PC-3 (cell line): ENCODE measurements at regions not wholly inside any gene's neighbourhood (a gene's known extent, or its start where the extent isn't known, plus 50 kb on each side); places are given as distances from the start of the nearest gene placed in this dataset.

Experiments
- ATAC-seq: fragments of 200-7000 bp; cut with Tn5 transposase; 2 replicates; pipeline ENCODE4 v1.9.1; 2020; ENCODE audit warnings: mild to moderate bottlenecking, moderate library complexity
- BruUV-seq: library from RNA; stranded (reverse); fragments of 400-500 nt; replicated peaks from 2 replicates; lab custom pipeline; 2021; lab: Mats Ljungman, UMichigan
- CTCF ChIA-PET: fragments of 300-600 bp; sonication (Branson Sonifier 250); formaldehyde crosslinking; loops from one replicate; lab custom pipeline; 2022; ENCODE audit warnings: antibody characterized with exemption; lab: Charles Lee
- POLR2A ChIA-PET: fragments of 300-600 bp; sonication (Branson Sonifier 250); formaldehyde crosslinking; loops from one replicate; lab custom pipeline; 2022; ENCODE audit warnings: antibody characterized with exemption; ENCODE audit not compliant: unreplicated experiment; lab: Charles Lee
- DNase-seq: peaks from one replicate; pipeline ENCODE4 v3.0.0-alpha.2; 2015
- H2AFZ ChIP-seq: fragments of 300-600 bp; sonication (generic); 2 replicates; pipeline ENCODE4 v1.6.0; 2016; ENCODE audit warnings: antibody characterized with exemption, low read length
- H3F3A ChIP-seq: fragments of 300-600 bp; sonication (generic); one replicate; pipeline ENCODE4 v1.6.0; 2017; ENCODE audit warnings: antibody characterized with exemption, low read length, control low read depth, mild to moderate bottlenecking; ENCODE audit not compliant: unreplicated experiment
- H3K27ac ChIP-seq: fragments of 300-600 bp; sonication (generic); 2 replicates; pipeline ENCODE4 v1.5.1; 2016; ENCODE audit warnings: mild to moderate bottlenecking, low read length
- H3K27me3 ChIP-seq: fragments of 300-600 bp; sonication (generic); 2 replicates; pipeline ENCODE4 v1.6.1; 2016; ENCODE audit warnings: low read length, mixed read lengths
- H3K36me3 ChIP-seq: fragments of 300-600 bp; sonication (generic); 2 replicates; pipeline ENCODE4 v1.6.1; 2016; ENCODE audit warnings: low read depth, mixed run types, low read length, mixed read lengths
- H3K4me1 ChIP-seq: fragments of 300-600 bp; sonication (generic); 2 replicates; pipeline ENCODE4 v1.5.1; 2016; ENCODE audit warnings: low read length; ENCODE audit not compliant: insufficient read depth
- H3K4me2 ChIP-seq: fragments of 300-600 bp; sonication (generic); 2 replicates; pipeline ENCODE4 v1.6.0; 2016; ENCODE audit warnings: low read length
- H3K4me3 ChIP-seq: fragments of 300-600 bp; sonication (generic); 2 replicates; pipeline ENCODE4 v1.5.1; 2016; ENCODE audit warnings: mild to moderate bottlenecking, low read length, mixed read lengths
- H3K79me2 ChIP-seq: fragments of 300-600 bp; sonication (generic); 2 replicates; pipeline ENCODE4 v1.6.1; 2017; ENCODE audit warnings: low read length, mixed read lengths
- H3K9ac ChIP-seq: fragments of 300-600 bp; sonication (generic); 2 replicates; pipeline ENCODE4 v1.6.0; 2016; ENCODE audit warnings: mild to moderate bottlenecking, low read length
- H3K9me2 ChIP-seq: fragments of 300-600 bp; sonication (generic); replicated peaks from 2 replicates; pipeline ENCODE4 v1.6.1; 2016; ENCODE audit warnings: mixed run types, low read length, mixed read lengths
- H3K9me3 ChIP-seq: fragments of 300-600 bp; sonication (generic); 2 replicates; pipeline ENCODE4 v1.6.1; 2016; ENCODE audit warnings: low read length, mixed read lengths
- H4K20me1 ChIP-seq: fragments of 300-600 bp; sonication (generic); 2 replicates; pipeline ENCODE4 v1.6.1; 2016; ENCODE audit warnings: low read length, mixed read lengths
- CTCF ChIP-seq: fragments of 300-600 bp; sonication (generic); conservative IDR thresholded peaks from 2 replicates; pipeline ENCODE4 v1.5.1; 2017; ENCODE audit warnings: antibody characterized with exemption, low read depth, mild to moderate bottlenecking, low read length
- EZH2 ChIP-seq: fragments of 300-600 bp; sonication (generic); IDR thresholded peaks from one replicate; pipeline ENCODE4 v1.6.1; 2017; ENCODE audit warnings: antibody characterized with exemption, mild to moderate bottlenecking, low read length; ENCODE audit not compliant: unreplicated experiment
- EZH2phosphoT487 ChIP-seq: fragments of 300-600 bp; sonication (generic); IDR thresholded peaks from 2 replicates; pipeline ENCODE4 v1.6.1; 2018; ENCODE audit warnings: mild to moderate bottlenecking, antibody characterized with exemption, low read length, borderline replicate concordance
- intact Hi-C: fragments of 100-400 bp; cut with micrococcal nuclease; formaldehyde crosslinking; loops from 2 replicates; pipeline ENCODE4 v1.9.0; 2023

- ChIA-PET POLR2A (no interaction called here), CTCF (no interaction called here)
- H3K36me3 ChIP-seq, result no peaks in the 10 kb centered on the region
- no peaks in the 10 kb centered on the region for H3K79me2 ChIP-seq
- H3K27me3 ChIP-seq, result peaks cover 65% of the 10 kb centered on the region
- no peaks in the 10 kb centered on the region for H4K20me1 ChIP-seq
- intact Hi-C loops, result no loop called here
- H3K4me3 ChIP-seq, result no peak overlapping the region
- ATAC-seq (no peak), DNase-seq (no peak)
- no peaks in the 10 kb centered on the region for H3K9me2 ChIP-seq
- no peaks in the 10 kb centered on the region for H3K9me3 ChIP-seq
- H3K4me1 ChIP-seq, result no peaks in the 10 kb centered on the region
- H2AFZ ChIP-seq, result no peak overlapping the region
- H3K27ac ChIP-seq, result no peak overlapping the region
- TF ChIP-seq EZH2phosphoT487, result no peak
- H3K4me2 ChIP-seq, result no peak overlapping the region
- H3K9ac ChIP-seq, result no peak overlapping the region
- no peaks in the 10 kb centered on the region for H3F3A ChIP-seq
- BruUV-seq, result no TSS peak
Observed at GRCh38 chr13:100941377-100942368, 267.1 kb upstream of the TMTC4 start.

GRCh38 chr13:100940658-100941057 lies 266.1 kb upstream of the TMTC4 start:
- no peaks in the 10 kb centered on the region for H3K4me1 ChIP-seq
- H3K27me3 ChIP-seq, result peaks cover 65% of the 10 kb centered on the region
- ChIA-PET POLR2A (no interaction called here), CTCF (no interaction called here)
- no peak overlapping the region for H2AFZ ChIP-seq
- BruUV-seq, result no TSS peak
- no peaks in the 10 kb centered on the region for H4K20me1 ChIP-seq
- H3K9ac ChIP-seq, result no peak overlapping the region
- no peak for ATAC-seq
- H3K4me2 ChIP-seq, result no peak overlapping the region
- no peaks in the 10 kb centered on the region for H3K9me2 ChIP-seq
- no peaks in the 10 kb centered on the region for H3K9me3 ChIP-seq
- no peaks in the 10 kb centered on the region for H3F3A ChIP-seq
- H3K27ac ChIP-seq, result no peak overlapping the region
- no peaks in the 10 kb centered on the region for H3K79me2 ChIP-seq
- TF ChIP-seq CTCF (no peak), EZH2 (no peak)
- H3K36me3 ChIP-seq, result no peaks in the 10 kb centered on the region
- DNase-seq, result no peak
- intact Hi-C loops, result no loop called here
- H3K4me3 ChIP-seq, result no peak overlapping the region

- no peaks in the 10 kb centered on the region for H3K36me3 ChIP-seq
- no peaks in the 10 kb centered on the region for H3K79me2 ChIP-seq
- no peaks in the 10 kb centered on the region for H3K4me1 ChIP-seq
- H3K9me2 ChIP-seq, result no peaks in the 10 kb centered on the region
- H3F3A ChIP-seq, result no peaks in the 10 kb centered on the region
- H3K27ac ChIP-seq, result no peak overlapping the region
- H3K9ac ChIP-seq, result no peak overlapping the region
- no peak for ATAC-seq
- H3K27me3 ChIP-seq, result peaks cover 50% of the 10 kb centered on the region
- no peak for DNase-seq
- H3K9me3 ChIP-seq, result no peaks in the 10 kb centered on the region
- H4K20me1 ChIP-seq, result no peaks in the 10 kb centered on the region
- intact Hi-C loops, result no loop called here
- no peak overlapping the region for H2AFZ ChIP-seq
- CTCF ChIA-PET, result no interaction called here
- BruUV-seq, result no TSS peak
- POLR2A ChIA-PET, result no interaction called here
- no peak overlapping the region for H3K4me2 ChIP-seq
- no peak for TF ChIP-seq EZH2
- no peak for TF ChIP-seq CTCF
- no peak for TF ChIP-seq EZH2phosphoT487
- H3K4me3 ChIP-seq, result no peak overlapping the region
Observed at GRCh38 chr13:100933841-100934240, 259.2 kb upstream of the TMTC4 start.
